IMR-90 (cell line): ENCODE measurements at regions not wholly inside any gene's neighbourhood (a gene's known extent, or its start where the extent isn't known, plus 50 kb on each side); places are given as distances from the start of the nearest gene placed in this dataset.

Experiments used
- ATAC-seq: fragments of 200-7000 bp; cut with Tn5 transposase; 2 replicates; pipeline ENCODE4 v1.9.1; 2020; ENCODE audit warnings: low read depth, mild to moderate bottlenecking, moderate library complexity
- BruUV-seq: library from RNA; stranded (reverse); fragments of 400-500 nt; replicated peaks from 2 replicates; lab custom pipeline; 2021; lab: Mats Ljungman, UMichigan
- CTCF ChIA-PET: fragments of 300-600 bp; formaldehyde crosslinking; extraction: SDS; loops from one replicate; lab custom pipeline; 2021; ENCODE audit warnings: antibody characterized with exemption; lab: Yijun Ruan, JAX
- POLR2A ChIA-PET: fragments of 300-600 bp; sonication (Branson Sonifier 250); formaldehyde crosslinking; loops from one replicate; lab custom pipeline; 2022; ENCODE audit warnings: antibody characterized with exemption; ENCODE audit not compliant: unreplicated experiment; lab: Charles Lee
- DNase-seq: peaks from one replicate; pipeline ENCODE4 v3.0.0; 2013
- H2AFZ ChIP-seq: replicated peaks from 2 replicates; pipeline ENCODE3; 2013; ENCODE audit warnings: low read length, mild to moderate bottlenecking; ENCODE audit not compliant: poor library complexity
- H2AK5ac ChIP-seq: 2 replicates; pipeline ENCODE4 v1.6.1; 2013; ENCODE audit warnings: low read depth, low read length, inconsistent platforms
- H2AK9ac ChIP-seq: replicated peaks from 2 replicates; pipeline ENCODE3; 2013; ENCODE audit warnings: mild to moderate bottlenecking, low read depth, low read length, moderate library complexity; ENCODE audit not compliant: poor library complexity
- H2BK120ac ChIP-seq: 2 replicates; pipeline ENCODE4 v1.6.1; 2013; ENCODE audit warnings: low read depth, low read length, inconsistent platforms
- H2BK15ac ChIP-seq: 3 replicates; pipeline ENCODE4 v1.6.1; 2013; ENCODE audit warnings: low read depth, low read length, inconsistent platforms
- H2BK20ac ChIP-seq: 2 replicates; pipeline ENCODE4 v1.6.1; 2013; ENCODE audit warnings: low read depth, mild to moderate bottlenecking, inconsistent platforms, low read length, moderate library complexity
- H2BK5ac ChIP-seq: 2 replicates; pipeline ENCODE4 v1.6.1; 2013; ENCODE audit warnings: mild to moderate bottlenecking, low read depth, low read length, inconsistent platforms; ENCODE audit not compliant: poor library complexity, severe bottlenecking
- H3K14ac ChIP-seq: replicated peaks from 2 replicates; pipeline ENCODE4 v1.6.1; 2013; ENCODE audit warnings: low read depth, low read length, inconsistent platforms
- H3K18ac ChIP-seq: 2 replicates; pipeline ENCODE4 v1.6.1; 2013; ENCODE audit warnings: low read depth, low read length, control low read depth
- H3K23ac ChIP-seq: 2 replicates; pipeline ENCODE4 v1.6.1; 2013; ENCODE audit warnings: low read depth, low read length, inconsistent platforms
- H3K27ac ChIP-seq: 2 replicates; pipeline ENCODE4 v1.5.1; 2013; ENCODE audit warnings: mild to moderate bottlenecking, control low read depth, low read length; ENCODE audit not compliant: insufficient read depth
- H3K27me3 ChIP-seq: 2 replicates; pipeline ENCODE4 v1.6.1; 2013; ENCODE audit warnings: low read length; ENCODE audit not compliant: control insufficient read depth, insufficient read depth
- H3K36me3 ChIP-seq: 2 replicates; pipeline ENCODE4 v1.6.1; 2013; ENCODE audit warnings: low read length, mixed read lengths; ENCODE audit not compliant: control insufficient read depth, insufficient read depth
- H3K4ac ChIP-seq: 2 replicates; pipeline ENCODE4 v1.6.1; 2013; ENCODE audit warnings: low read depth, low read length, inconsistent platforms
- H3K4me1 ChIP-seq: 2 replicates; pipeline ENCODE4 v1.6.1; 2013; ENCODE audit warnings: low read length, mixed read lengths; ENCODE audit not compliant: control insufficient read depth, insufficient read depth
- H3K4me2 ChIP-seq: 2 replicates; pipeline ENCODE4 v1.6.1; 2013; ENCODE audit warnings: low read depth, mild to moderate bottlenecking, control low read depth, low read length, moderate library complexity
- H3K4me3 ChIP-seq: 2 replicates; pipeline ENCODE4 v1.5.1; 2013; ENCODE audit warnings: low read depth, mild to moderate bottlenecking, control low read depth, low read length, moderate library complexity; ENCODE audit not compliant: insufficient read depth
- H3K56ac ChIP-seq: 2 replicates; pipeline ENCODE4 v1.6.1; 2013; ENCODE audit warnings: low read length, inconsistent platforms; ENCODE audit not compliant: insufficient read depth; ENCODE audit errors: extremely low read depth
- H3K79me1 ChIP-seq, 2 experiments: 2 replicates each; pipeline ENCODE4 v1.6.1; 2013; ENCODE audit warnings: low read length in 2 of 2, inconsistent platforms in 1 of 2, low read depth in 1 of 2
- H3K9ac ChIP-seq: 2 replicates; pipeline ENCODE4 v1.6.1; 2013; ENCODE audit warnings: low read depth, low read length, control low read depth
- H3K9me1 ChIP-seq: 2 replicates; pipeline ENCODE4 v1.6.1; 2013; ENCODE audit warnings: low read length, inconsistent platforms; ENCODE audit not compliant: insufficient read depth
- H3K9me3 ChIP-seq: 2 replicates; pipeline ENCODE4 v1.6.1; 2013; ENCODE audit warnings: low read length; ENCODE audit not compliant: control insufficient read depth, insufficient read depth
- H4K20me1 ChIP-seq: 2 replicates; pipeline ENCODE4 v1.6.1; 2013; ENCODE audit warnings: low read length, inconsistent platforms; ENCODE audit not compliant: insufficient read depth
- H4K5ac ChIP-seq: 2 replicates; pipeline ENCODE4 v1.6.1; 2013; ENCODE audit warnings: mild to moderate bottlenecking, low read depth, low read length, control low read depth
- H4K8ac ChIP-seq, 2 experiments: 2 replicates each; pipeline ENCODE4 v1.6.1; 2013; ENCODE audit warnings: low read depth in 2 of 2, low read length in 2 of 2, control low read depth in 1 of 2, inconsistent platforms in 1 of 2
- H4K91ac ChIP-seq: 2 replicates; pipeline ENCODE4 v1.6.1; 2013; ENCODE audit warnings: low read depth, low read length, inconsistent platforms; ENCODE audit not compliant: insufficient read depth
- BHLHE40 ChIP-seq: fragments of 150-350 bp; IDR thresholded peaks from 2 replicates; pipeline ENCODE4 v1.6.1; 2016; ENCODE audit warnings: mild to moderate bottlenecking, low read depth, low read length
- CEBPB ChIP-seq: IDR thresholded peaks from 2 replicates; pipeline ENCODE4 v1.6.1; 2012; ENCODE audit warnings: low read depth, low read length, improper control_type of control experiment
- NFE2L2 ChIP-seq: fragments of 150-350 bp; IDR thresholded peaks from 2 replicates; pipeline ENCODE4 v1.6.1; 2016; ENCODE audit warnings: low read depth, mild to moderate bottlenecking, low read length
- POLR2A ChIP-seq: IDR thresholded peaks from 2 replicates; pipeline ENCODE4 v1.6.1; 2012; ENCODE audit warnings: mild to moderate bottlenecking, low read depth, low read length
- WGBS, 2 experiments: methylation state at CpG; one replicate each; pipeline versions ENCODE4 v1.1.5 to v1.1.7; 2013; ENCODE audit warnings: missing lambda C conversion rate in 2 of 2; ENCODE audit not compliant: insufficient read length in 1 of 2; ENCODE audit errors: extremely low coverage in 2 of 2; 5-methylcytosine and 5-hydroxymethylcytosine counted together
- dilution Hi-C: fragments of 300-500 bp; cut with HindIII; formaldehyde crosslinking; loops from one replicate; pipeline ENCODE4 v1.14.3; 2018; ENCODE audit warnings: low sequenced_read_pairs; ENCODE audit not compliant: unreplicated experiment
- in situ Hi-C: fragments of 300-500 bp; cut with MboI; formaldehyde crosslinking; loops from 3 replicates; pipeline ENCODE4 v1.14.3; 2019; ENCODE audit warnings: low sequenced_read_pairs, inconsistent platforms, mixed read lengths
- intact Hi-C: fragments of 100-400 bp; cut with micrococcal nuclease; formaldehyde crosslinking; loops from 2 replicates; pipeline ENCODE4 v1.10.0; 2022

GRCh38 chrX:34749896-34750295, 92.8 kb upstream of the TMEM47 start:
- no peak overlapping the region for H3K56ac ChIP-seq
- no peak for TF ChIP-seq POLR2A
- no peak for TF ChIP-seq CEBPB
- TF ChIP-seq BHLHE40 = no peak
- TF ChIP-seq NFE2L2 = no peak
- no peak overlapping the region for H4K5ac ChIP-seq
- no peaks in the 10 kb centered on the region for H3K9me1 ChIP-seq
- H2BK20ac ChIP-seq = no peak overlapping the region
- H3K23ac ChIP-seq = no peak overlapping the region
- H3K4ac ChIP-seq = no peak overlapping the region
- intact Hi-C loops (no loop called here), in situ Hi-C loops (no loop called here), dilution Hi-C loops (no loop called here)
- ChIA-PET POLR2A (no interaction called here), CTCF (no interaction called here)
- no peaks in the 10 kb centered on the region for H3K4me1 ChIP-seq
- H3K9me3 ChIP-seq = no peaks in the 10 kb centered on the region
- H3K9ac ChIP-seq = no peak overlapping the region
- no peaks in the 10 kb centered on the region for H4K20me1 ChIP-seq
- H3K4me2 ChIP-seq = no peak overlapping the region
- no peaks in the 10 kb centered on the region for H3K79me1 ChIP-seq
- H2BK5ac ChIP-seq = no peak overlapping the region
- no peak overlapping the region for H3K18ac ChIP-seq
- no peak overlapping the region for H2BK120ac ChIP-seq
- WGBS, 2 experiments = no CpG with 5 or more reads among the region's 5 CpGs
- H3K14ac ChIP-seq = no peak overlapping the region
- H3K36me3 ChIP-seq = no peaks in the 10 kb centered on the region
- no peak overlapping the region for H2BK15ac ChIP-seq
- DNase-seq (no peak), ATAC-seq (no peak)
- no peak overlapping the region for H2AK9ac ChIP-seq
- H4K8ac ChIP-seq = no peak overlapping the region
- no peak overlapping the region for H2AK5ac ChIP-seq
- BruUV-seq = no TSS peak
- H3K27me3 ChIP-seq = no peaks in the 10 kb centered on the region
- no peak overlapping the region for H3K27ac ChIP-seq
- H2AFZ ChIP-seq = no peak overlapping the region
- no peak overlapping the region for H3K4me3 ChIP-seq
- H4K91ac ChIP-seq = no peak overlapping the region
